Stimulated activated effector memory CD8-positive, alpha-beta T cell treated with anti-CD3 and anti-CD28 coated beads, Interleukin-12 subunit alpha, Interleukin-12 subunit beta, amount 100 ng/mL, for 72 hours (primary cell): ENCODE measurements at regions not wholly inside any gene's neighbourhood (a gene's known extent, or its start where the extent isn't known, plus 50 kb on each side); places are given as distances from the start of the nearest gene placed in this dataset.
"Not testable (repeated sequence)": the region's sequence is repeated elsewhere in the genome, so short reads cannot be mapped to it uniquely, and the experiment has no call there.

Experiments
- ATAC-seq: fragments of 150-1000 bp; cut with Tn5 transposase; 2 replicates; pipeline ENCODE4 v1.10.0; 2021
- DNase-seq, 2 donors: peaks; one replicate each; pipeline ENCODE4 v3.0.0; 2021 to 2022; ENCODE audit warnings: low spot score in 2 of 2
- H3K27ac Mint-ChIP-seq: one replicate; pipeline ENCODE4 v1.8.0; 2022; ENCODE audit warnings: mild to moderate bottlenecking, mixed read lengths
- H3K36me3 Mint-ChIP-seq: one replicate; pipeline ENCODE4 v1.8.0; 2022; ENCODE audit warnings: mild to moderate bottlenecking, mixed read lengths
- H3K4me1 Mint-ChIP-seq: one replicate; pipeline ENCODE4 v1.8.0; 2022; ENCODE audit warnings: mixed read lengths
- H3K4me3 Mint-ChIP-seq: one replicate; pipeline ENCODE4 v1.8.0; 2022; ENCODE audit warnings: mild to moderate bottlenecking, mixed read lengths
- H3K9me3 Mint-ChIP-seq: one replicate; pipeline ENCODE4 v1.8.0; 2022; ENCODE audit warnings: mixed read lengths

GRCh38 chr4:132479543-132479942, 669.6 kb upstream of the PCDH10 start:
- Mint-ChIP-seq H3K36me3 (no peaks in the 10 kb centered on the region), H3K4me3 (no peak overlapping the region), H3K27ac (no peak overlapping the region), H3K4me1 (no peaks in the 10 kb centered on the region), H3K9me3 (peaks cover 18% of the 10 kb centered on the region)
- DNase-seq (no peak), ATAC-seq (no peak)

GRCh38 chr4:132488555-132488954, 660.5 kb upstream of the PCDH10 start:
- H3K9me3 Mint-ChIP-seq = peaks cover 11% of the 10 kb centered on the region
- no peak for ATAC-seq
- H3K4me3 Mint-ChIP-seq = no peak overlapping the region
- H3K4me1 Mint-ChIP-seq = no peaks in the 10 kb centered on the region
- H3K27ac Mint-ChIP-seq = no peak overlapping the region
- H3K36me3 Mint-ChIP-seq = no peaks in the 10 kb centered on the region
- DNase-seq = no peak

- DNase-seq (no peak), ATAC-seq (no peak)
- peaks cover 9% of the 10 kb centered on the region for H3K9me3 Mint-ChIP-seq
- no peak overlapping the region for H3K4me3 Mint-ChIP-seq
- no peaks in the 10 kb centered on the region for H3K4me1 Mint-ChIP-seq
- H3K36me3 Mint-ChIP-seq = no peaks in the 10 kb centered on the region
- H3K27ac Mint-ChIP-seq = no peak overlapping the region
Observed at GRCh38 chr4:132493476-132493875, 655.6 kb upstream of the PCDH10 start.

GRCh38 chr4:132495267-132495812, 653.8 kb upstream of the PCDH10 start:
- not testable (repeated sequence) for H3K4me3 Mint-ChIP-seq, ATAC-seq, H3K27ac Mint-ChIP-seq, H3K4me1 Mint-ChIP-seq, H3K36me3 Mint-ChIP-seq, DNase-seq
- peaks cover 12% of the 10 kb centered on the region for H3K9me3 Mint-ChIP-seq

GRCh38 chr4:132498215-132498614, 650.9 kb upstream of the PCDH10 start:
- Mint-ChIP-seq H3K9me3 (peaks cover 12% of the 10 kb centered on the region), H3K4me1 (no peaks in the 10 kb centered on the region), H3K36me3 (no peaks in the 10 kb centered on the region)

GRCh38 chr4:132502096-132502552, 647.0 kb upstream of the PCDH10 start:
- no peak for ATAC-seq
- no peak overlapping the region for H3K4me3 Mint-ChIP-seq

More at GRCh38 chr4:132498215-132498614, 650.9 kb upstream of the PCDH10 start:
- no peak for DNase-seq
- no peak for ATAC-seq
- H3K27ac Mint-ChIP-seq = no peak overlapping the region
- no peak overlapping the region for H3K4me3 Mint-ChIP-seq

GRCh38 chr4:132504438-132504837, 644.7 kb upstream of the PCDH10 start:
- ATAC-seq (no peak), DNase-seq (no peak)
- Mint-ChIP-seq H3K27ac (no peak overlapping the region), H3K4me3 (no peak overlapping the region), H3K4me1 (no peaks in the 10 kb centered on the region), H3K9me3 (peaks cover 15% of the 10 kb centered on the region), H3K36me3 (no peaks in the 10 kb centered on the region)

More at GRCh38 chr4:132502096-132502552, 647.0 kb upstream of the PCDH10 start:
- no peaks in the 10 kb centered on the region for H3K36me3 Mint-ChIP-seq
- H3K4me1 Mint-ChIP-seq = no peaks in the 10 kb centered on the region
- no peak overlapping the region for H3K27ac Mint-ChIP-seq
- DNase-seq = no peak
- H3K9me3 Mint-ChIP-seq = peaks cover 11% of the 10 kb centered on the region

GRCh38 chr4:132506568-132506967, 642.5 kb upstream of the PCDH10 start:
- H3K4me1 Mint-ChIP-seq = no peaks in the 10 kb centered on the region
- no peak overlapping the region for H3K4me3 Mint-ChIP-seq
- peaks cover 19% of the 10 kb centered on the region for H3K9me3 Mint-ChIP-seq
- no peak for ATAC-seq
- no peak for DNase-seq
- no peaks in the 10 kb centered on the region for H3K36me3 Mint-ChIP-seq
- no peak overlapping the region for H3K27ac Mint-ChIP-seq

GRCh38 chr4:132513491-132513890, 635.6 kb upstream of the PCDH10 start:
- H3K4me3 Mint-ChIP-seq = no peak overlapping the region
- H3K4me1 Mint-ChIP-seq = no peaks in the 10 kb centered on the region
- no peak for DNase-seq
- no peaks in the 10 kb centered on the region for H3K36me3 Mint-ChIP-seq
- peaks cover 21% of the 10 kb centered on the region for H3K9me3 Mint-ChIP-seq
- no peak overlapping the region for H3K27ac Mint-ChIP-seq
- ATAC-seq = no peak

- Mint-ChIP-seq H3K4me1 (no peaks in the 10 kb centered on the region), H3K4me3 (no peak overlapping the region), H3K36me3 (no peaks in the 10 kb centered on the region), H3K9me3 (peaks cover 12% of the 10 kb centered on the region), H3K27ac (no peak overlapping the region)
- ATAC-seq (no peak), DNase-seq (no peak)
Observed at GRCh38 chr4:132526652-132527051, 622.4 kb upstream of the PCDH10 start.

GRCh38 chr4:132527817-132528216, 621.3 kb upstream of the PCDH10 start:
- ATAC-seq (no peak), DNase-seq (no peak)
- H3K36me3 Mint-ChIP-seq = no peaks in the 10 kb centered on the region
- H3K9me3 Mint-ChIP-seq = peaks cover 12% of the 10 kb centered on the region
- H3K27ac Mint-ChIP-seq = no peak overlapping the region
- no peaks in the 10 kb centered on the region for H3K4me1 Mint-ChIP-seq
- no peak overlapping the region for H3K4me3 Mint-ChIP-seq

GRCh38 chr4:132530861-132531260, 618.2 kb upstream of the PCDH10 start:
- Mint-ChIP-seq H3K27ac (no peak overlapping the region), H3K9me3 (peaks cover 9% of the 10 kb centered on the region), H3K4me3 (no peak overlapping the region), H3K36me3 (no peaks in the 10 kb centered on the region), H3K4me1 (no peaks in the 10 kb centered on the region)
- DNase-seq (no peak), ATAC-seq (no peak)

- H3K36me3 Mint-ChIP-seq = no peaks in the 10 kb centered on the region
- H3K4me1 Mint-ChIP-seq = no peaks in the 10 kb centered on the region
- H3K9me3 Mint-ChIP-seq = peaks cover 24% of the 10 kb centered on the region
- H3K4me3 Mint-ChIP-seq = no peak overlapping the region
- no peak overlapping the region for H3K27ac Mint-ChIP-seq
- DNase-seq (no peak), ATAC-seq (no peak)
Observed at GRCh38 chr4:132540268-132540667, 608.8 kb upstream of the PCDH10 start.

GRCh38 chr4:132540797-132541196, 608.3 kb upstream of the PCDH10 start:
- DNase-seq (no peak), ATAC-seq (no peak)
- peaks cover 21% of the 10 kb centered on the region for H3K9me3 Mint-ChIP-seq
- no peak overlapping the region for H3K27ac Mint-ChIP-seq
- H3K4me1 Mint-ChIP-seq = no peaks in the 10 kb centered on the region
- no peak overlapping the region for H3K4me3 Mint-ChIP-seq
- no peaks in the 10 kb centered on the region for H3K36me3 Mint-ChIP-seq

GRCh38 chr4:132542228-132542627, 606.9 kb upstream of the PCDH10 start:
- no peaks in the 10 kb centered on the region for H3K4me1 Mint-ChIP-seq
- H3K9me3 Mint-ChIP-seq = peaks cover 16% of the 10 kb centered on the region
- no peak overlapping the region for H3K4me3 Mint-ChIP-seq
- no peaks in the 10 kb centered on the region for H3K36me3 Mint-ChIP-seq
- ATAC-seq (no peak), DNase-seq (no peak)
- H3K27ac Mint-ChIP-seq = no peak overlapping the region

GRCh38 chr4:132548463-132548862, 600.6 kb upstream of the PCDH10 start:
- ATAC-seq = no peak

GRCh38 chr4:132556316-132556715, 592.8 kb upstream of the PCDH10 start:
- Mint-ChIP-seq H3K27ac (no peak overlapping the region), H3K4me1 (no peaks in the 10 kb centered on the region), H3K36me3 (no peaks in the 10 kb centered on the region), H3K9me3 (peaks cover 39% of the 10 kb centered on the region), H3K4me3 (no peak overlapping the region)
- DNase-seq (no peak), ATAC-seq (no peak)

More at GRCh38 chr4:132548463-132548862, 600.6 kb upstream of the PCDH10 start:
- Mint-ChIP-seq H3K4me3 (no peak overlapping the region), H3K9me3 (peaks cover 20% of the 10 kb centered on the region), H3K4me1 (no peaks in the 10 kb centered on the region), H3K27ac (no peak overlapping the region), H3K36me3 (no peaks in the 10 kb centered on the region)
- DNase-seq = no peak
